Left lobe of liver (tissue), 2 donors: ENCODE measurements at regions not wholly inside any gene's neighbourhood (a gene's known extent, or its start where the extent isn't known, plus 50 kb on each side); places are given as distances from the start of the nearest gene placed in this dataset.
"Not testable (repeated sequence)": the region's sequence is repeated elsewhere in the genome, so short reads cannot be mapped to it uniquely, and the experiment has no call there.

Experiments used
- ATAC-seq: fragments of 200-7000 bp; cut with Tn5 transposase; one replicate; pipeline ENCODE4 v1.9.1; 2020; ENCODE audit warnings: mild to moderate bottlenecking, moderate library complexity
- DNase-seq: peaks from one replicate; pipeline ENCODE4 v3.0.0-alpha.2; 2020; ENCODE audit warnings: low spot score
- donor health status: DM: no; HTN: no; CAD: no; lungs with moderate emphysema.
- donor health status: DM: no; HTN: yes; CAD: no.

GRCh38 chr21:20283836-20284235 is 714.4 kb upstream of the NCAM2 start:
- DNase-seq, result no peak
- ATAC-seq, result no peak

DNA sequence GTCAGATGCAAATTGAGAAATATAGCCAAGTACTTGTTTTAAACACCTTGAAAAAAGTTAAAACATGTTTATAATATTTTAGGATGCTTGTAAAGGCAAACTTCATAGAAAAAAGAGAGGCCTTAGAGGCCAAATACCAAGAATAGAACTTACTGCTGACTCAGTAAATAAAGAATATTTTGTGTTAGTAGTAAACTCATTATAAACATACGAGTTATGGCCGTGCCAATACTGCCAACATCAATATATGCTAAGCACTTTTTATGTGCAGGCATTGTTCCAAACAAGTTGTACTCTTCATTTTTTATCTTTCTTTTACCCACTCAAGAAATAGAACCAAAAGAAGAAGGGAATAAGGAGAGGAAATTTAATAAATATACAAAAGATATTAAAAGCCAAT is 705.9 kb upstream of the NCAM2 start:
- no peak for ATAC-seq
- DNase-seq, result no peak

DNA sequence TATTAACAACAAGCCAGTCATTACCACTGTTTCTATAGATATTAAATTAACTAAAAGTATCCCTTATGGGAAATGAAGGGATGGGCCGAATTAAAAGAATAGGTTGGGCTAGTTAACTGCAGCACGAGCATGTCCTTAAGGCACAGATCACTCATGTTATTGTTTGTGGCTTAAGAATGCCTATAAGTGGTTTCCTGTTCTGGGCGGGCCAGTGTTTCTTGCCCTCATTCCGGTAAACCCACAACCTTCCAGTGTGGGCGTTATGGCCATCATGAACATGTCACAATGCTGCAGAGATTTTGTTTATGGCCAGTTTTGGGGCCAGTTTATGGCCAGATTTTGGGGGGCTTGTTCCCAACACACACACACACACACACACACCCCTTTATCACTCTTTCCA is 705.4 kb upstream of the NCAM2 start:
- ATAC-seq, DNase-seq: not testable (repeated sequence)

GRCh38 chr21:20301395-20301794 is 696.8 kb upstream of the NCAM2 start:
- DNase-seq, result no peak
- no peak for ATAC-seq

DNA sequence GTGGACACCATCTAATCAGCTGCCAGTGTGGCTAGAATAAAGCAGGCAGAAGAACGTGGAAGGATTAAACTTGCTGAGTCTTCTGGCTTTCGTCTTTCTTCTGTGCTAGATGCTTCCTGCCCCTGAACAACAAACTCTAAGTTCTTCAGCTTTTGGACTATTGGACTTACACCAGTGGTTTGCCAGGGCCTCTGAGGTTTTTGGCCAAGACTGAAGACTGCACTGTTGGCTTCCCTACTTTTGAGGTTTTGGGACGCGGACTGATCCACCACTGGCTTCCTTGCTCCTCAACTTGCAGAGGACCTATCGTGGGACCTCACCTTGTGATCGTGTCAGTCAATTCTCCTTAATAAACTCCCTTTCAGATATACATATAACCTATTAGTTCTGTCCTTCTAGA is 696.1 kb upstream of the NCAM2 start:
- no peak for ATAC-seq
- DNase-seq, result no peak

DNA sequence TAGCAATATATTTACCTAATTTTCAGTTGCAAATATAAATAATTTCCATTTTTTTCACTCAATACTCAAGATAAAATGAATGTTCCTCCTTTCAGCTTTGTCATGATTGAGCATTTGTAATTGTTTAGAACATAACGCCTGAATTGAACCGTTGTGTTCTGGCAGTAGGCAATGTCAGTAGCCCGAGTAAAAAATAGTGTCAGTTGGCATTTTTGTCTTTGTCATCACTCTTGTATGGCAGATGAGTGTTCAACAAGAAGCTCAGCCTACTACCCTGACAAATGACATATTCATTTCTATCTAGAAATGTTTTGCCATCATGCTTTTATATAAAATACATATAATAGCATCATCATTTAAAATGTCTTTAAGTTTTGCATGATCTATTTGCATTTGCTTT is 691.4 kb upstream of the NCAM2 start:
- DNase-seq, result no peak
- no peak for ATAC-seq

- ATAC-seq, result no peak
- no peak for DNase-seq
Measured at GRCh38 chr21:20308586-20309315, 689.5 kb upstream of the NCAM2 start.

DNA sequence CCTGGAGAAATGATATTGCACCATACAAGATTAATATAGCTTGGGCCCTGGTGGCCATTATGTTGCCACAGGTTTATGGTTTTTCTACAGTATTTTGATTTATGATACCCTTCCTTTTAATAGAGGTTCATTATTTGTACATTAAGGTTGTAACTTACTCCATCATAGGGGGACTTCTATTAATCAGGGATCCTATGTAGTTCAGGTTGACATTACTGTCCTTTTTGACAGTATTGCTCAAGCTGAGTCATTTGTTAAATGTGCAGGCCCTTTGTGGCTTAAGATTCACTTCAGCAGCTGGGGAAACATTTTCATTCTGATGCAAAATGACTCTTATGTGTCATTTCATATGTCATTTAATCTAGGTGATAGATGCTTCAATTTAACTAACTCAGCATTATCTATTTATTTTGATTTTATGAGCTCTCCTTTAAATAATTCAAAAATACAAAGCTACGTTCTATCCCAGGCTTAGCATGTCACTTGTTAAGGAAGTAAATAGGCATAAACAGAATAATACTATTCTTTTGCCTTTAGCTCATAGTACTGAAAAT is 686.9 kb upstream of the NCAM2 start:
- no peak for ATAC-seq
- no peak for DNase-seq

GRCh38 chr21:20313013-20313412 is 685.2 kb upstream of the NCAM2 start:
- DNase-seq (no peak), ATAC-seq (no peak)

DNA sequence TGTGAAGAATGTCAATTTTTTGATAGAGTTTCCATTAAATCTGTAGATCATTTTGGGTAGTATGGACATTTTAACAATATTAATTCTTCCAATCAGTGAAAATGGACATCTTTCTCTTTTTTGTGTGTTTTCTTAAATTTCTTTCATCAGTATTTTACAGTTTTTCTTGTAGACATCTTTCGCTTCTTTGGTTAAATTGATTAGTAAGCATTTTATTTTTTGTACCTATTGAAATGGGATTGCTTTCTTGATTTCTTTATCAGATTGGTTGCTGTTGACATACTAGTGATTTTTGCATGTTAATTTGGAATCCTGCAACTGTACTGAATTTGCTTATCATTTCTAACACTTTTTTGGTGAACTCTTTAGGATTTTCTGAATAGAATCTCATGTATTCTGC is 683.2 kb upstream of the NCAM2 start:
- DNase-seq, result no peak
- no peak for ATAC-seq

DNA sequence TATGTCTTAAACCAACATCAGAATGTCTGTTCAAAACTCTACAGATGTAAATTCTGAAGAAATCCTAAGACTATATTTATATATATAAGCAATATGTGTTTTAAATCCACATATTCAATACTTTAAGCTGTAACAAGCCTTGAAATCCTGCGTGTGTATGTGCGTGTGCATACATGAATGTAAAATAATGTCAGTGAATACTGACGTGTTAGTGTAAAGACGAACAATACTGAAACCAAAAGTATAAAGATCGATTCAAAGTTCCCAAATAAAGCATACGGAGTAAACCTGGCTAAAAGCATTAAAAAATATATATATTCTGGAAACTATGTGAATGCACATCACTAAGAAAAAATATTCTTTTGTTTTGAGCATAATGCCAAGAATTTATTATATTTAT is 668.6 kb upstream of the NCAM2 start:
- ATAC-seq, result no peak
- DNase-seq, result no peak

GRCh38 chr21:20330652-20331051 is 667.6 kb upstream of the NCAM2 start:
- ATAC-seq (no peak), DNase-seq (no peak)

DNA sequence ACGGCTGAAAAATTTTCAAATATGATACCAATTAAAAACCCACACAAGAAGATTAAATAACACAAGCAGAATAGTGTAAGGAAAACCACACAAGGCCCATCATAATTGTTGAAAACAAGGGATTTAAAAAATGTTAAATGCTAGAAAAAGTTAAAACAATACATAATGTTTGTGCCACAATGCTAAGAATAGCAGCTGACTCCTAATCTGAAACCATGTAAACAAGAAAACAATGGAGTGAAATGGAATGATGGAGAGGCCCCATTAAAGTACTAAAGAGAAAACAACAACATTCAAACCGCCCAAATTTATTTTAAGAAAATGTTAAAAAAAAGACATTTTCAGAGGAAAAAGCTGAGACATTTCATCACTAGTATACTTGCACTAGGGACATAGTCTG is 663.6 kb upstream of the NCAM2 start:
- no peak for DNase-seq
- ATAC-seq, result no peak

DNA sequence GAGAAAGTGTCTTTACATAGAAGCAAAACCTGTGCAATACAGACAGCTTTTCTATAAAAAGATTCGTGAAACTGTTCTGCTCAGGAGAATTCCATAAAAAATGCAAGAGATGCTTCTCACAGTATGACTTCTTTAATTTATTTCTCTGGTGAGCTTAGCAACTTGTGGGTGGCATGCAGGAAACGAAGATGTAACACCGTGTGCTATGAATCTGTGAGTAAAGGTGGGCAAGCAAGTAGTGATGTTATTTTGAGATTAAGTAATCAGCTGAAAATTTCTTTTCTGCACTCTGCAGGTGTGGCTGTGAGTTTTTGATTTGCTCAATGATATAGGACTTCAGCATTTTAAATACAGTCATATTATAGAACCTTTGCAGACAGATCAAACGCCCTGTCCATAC is 656.8 kb upstream of the NCAM2 start:
- ATAC-seq (no peak), DNase-seq (no peak)

DNA sequence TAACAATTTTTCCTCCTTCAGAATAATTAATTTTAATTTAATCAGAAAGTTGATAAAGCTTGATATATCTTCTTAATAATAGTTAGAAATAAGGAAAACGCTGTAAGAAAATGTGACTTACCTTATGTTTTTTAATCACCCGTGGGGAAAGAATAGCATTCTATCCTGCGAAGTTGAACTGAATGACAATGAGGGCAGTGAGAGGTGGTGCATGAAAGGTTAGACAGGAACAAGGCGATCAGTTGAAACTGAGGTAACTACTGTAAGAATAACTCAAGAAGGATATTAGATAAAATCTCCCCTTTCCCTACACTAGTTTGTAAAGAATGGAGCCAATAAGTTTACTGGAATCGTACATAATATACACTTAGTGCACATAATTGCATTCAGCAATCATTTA is 655.0 kb upstream of the NCAM2 start:
- ATAC-seq (no peak), DNase-seq (no peak)

DNA sequence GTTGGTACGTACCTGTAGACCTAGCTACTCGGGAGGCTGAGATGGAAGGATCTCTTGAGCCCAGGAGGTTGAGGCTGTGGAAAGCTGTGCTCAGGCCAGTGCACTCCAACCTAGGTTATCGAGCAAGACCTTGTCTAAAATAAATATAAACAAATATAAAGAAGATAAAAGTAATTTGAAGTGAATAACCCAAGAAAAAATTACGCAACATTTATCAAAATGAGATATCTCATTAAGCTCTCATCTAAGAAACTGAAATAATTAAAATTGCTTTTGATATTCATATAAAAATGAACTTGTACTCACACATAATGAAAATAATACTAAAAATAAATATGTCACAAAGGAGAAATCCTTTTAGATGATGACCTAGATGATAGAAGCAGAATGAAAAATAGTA is 647.1 kb upstream of the NCAM2 start:
- no peak for ATAC-seq
- DNase-seq, result no peak

- ATAC-seq, result no peak
Measured at GRCh38 chr21:20353351-20353750, 644.9 kb upstream of the NCAM2 start.

DNA sequence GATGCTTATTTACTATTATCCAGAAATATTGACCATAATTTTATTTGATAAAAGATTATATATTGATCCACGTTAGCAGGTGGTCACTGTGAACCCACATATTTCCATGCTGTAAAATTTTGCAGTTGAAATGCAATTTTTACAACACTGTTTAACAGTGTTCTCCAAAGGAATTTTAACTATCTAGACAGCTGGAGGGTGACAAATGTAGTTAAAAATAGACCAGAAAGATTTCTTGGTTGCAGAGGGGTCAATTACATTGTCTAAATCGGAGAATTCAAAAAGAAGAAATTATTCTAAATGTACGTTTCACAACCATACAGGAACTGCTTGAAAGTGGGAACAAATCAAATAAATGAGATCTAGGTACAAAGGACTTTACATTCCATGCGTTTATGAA is 625.2 kb upstream of the NCAM2 start:
- no peak for DNase-seq

More at GRCh38 chr21:20353351-20353750, 644.9 kb upstream of the NCAM2 start:
- no peak for DNase-seq

DNA sequence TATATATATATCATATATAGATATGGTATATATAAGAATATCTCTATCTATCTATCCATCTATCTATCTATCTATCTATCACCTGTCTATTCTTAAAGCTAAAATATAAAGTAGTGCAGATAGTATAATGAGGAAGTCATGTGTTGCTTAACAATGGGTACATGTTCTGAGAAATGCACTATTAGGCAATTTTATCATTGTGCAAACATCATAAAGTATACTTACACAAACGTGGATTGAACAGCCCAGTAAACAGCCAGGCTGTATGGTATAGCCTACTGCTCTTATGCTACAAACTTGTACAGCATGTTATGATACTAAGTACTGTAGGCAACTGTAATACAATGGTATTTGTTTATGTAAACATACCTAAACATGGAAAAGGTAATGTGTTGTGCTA is 621.0 kb upstream of the NCAM2 start:
- no peak for ATAC-seq
- DNase-seq, result no peak

More for the DNA sequence above, 625.2 kb upstream of the NCAM2 start:
- ATAC-seq, result no peak

GRCh38 chr21:20388400-20388799 is 609.8 kb upstream of the NCAM2 start:
- ATAC-seq (no peak), DNase-seq (no peak)

- no peak for ATAC-seq
- no peak for DNase-seq
Measured at GRCh38 chr21:20396798-20397197, 601.4 kb upstream of the NCAM2 start.

- ATAC-seq, result no peak
- DNase-seq, result no peak
Measured at GRCh38 chr21:20404915-20405314, 593.3 kb upstream of the NCAM2 start.

GRCh38 chr21:20418353-20418752 is 579.9 kb upstream of the NCAM2 start:
- ATAC-seq, result no peak
- no peak for DNase-seq
